ENCODE measurements at regions not wholly inside any gene's neighbourhood (a gene's known extent, or its start where the extent isn't known, plus 50 kb on each side); places are given as distances from the start of the nearest gene placed in this dataset.

- no peaks in the 10 kb centered on the region for H3K27me3 ChIP-seq (ENCODE audit: control insufficient read depth in 1 of 2, insufficient read depth in 2 of 2, low read length in 2 of 2)
Observed at GRCh38 chr20:7656687-7657467, 283.4 kb downstream of the HAO1 start.

DNA sequence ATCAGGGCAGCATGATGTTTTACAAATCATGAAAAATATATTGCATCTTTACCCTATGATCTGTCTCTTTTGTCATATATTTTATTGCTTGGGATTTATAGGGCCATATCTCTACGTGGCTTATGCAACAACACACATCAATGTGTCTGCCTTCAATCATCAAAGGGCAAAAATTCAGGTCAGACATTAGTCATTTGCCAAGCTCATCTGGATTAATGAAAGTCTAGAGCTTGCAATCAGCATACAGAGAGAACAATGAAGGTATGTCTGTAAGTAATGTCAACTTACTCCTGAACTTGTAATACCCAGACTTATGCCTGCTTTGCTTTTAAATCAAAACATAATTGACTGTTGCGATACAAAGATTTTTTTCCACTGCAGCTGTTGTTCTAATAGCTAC, 282.7 kb downstream of the HAO1 start:
- H3K9ac ChIP-seq (ENCODE audit: low read length) = no peak overlapping the region
- H3K27ac ChIP-seq (ENCODE audit: low read depth, low read length) = no peak overlapping the region
- no peaks in the 10 kb centered on the region for H3K27me3 ChIP-seq (ENCODE audit: control insufficient read depth in 1 of 2, insufficient read depth in 2 of 2, low read length in 2 of 2)
- H3K36me3 ChIP-seq (ENCODE audit: insufficient read depth, low read length) = no peaks in the 10 kb centered on the region
- H3K4me1 ChIP-seq (ENCODE audit: insufficient read depth, low read length) = peaks cover 9% of the 10 kb centered on the region
- H3K4me3 ChIP-seq (ENCODE audit: low read depth in 1 of 2, low read length in 2 of 2) = no peak overlapping the region
- H3K9me3 ChIP-seq (ENCODE audit: low read length) = no peaks in the 10 kb centered on the region

More at GRCh38 chr20:7656687-7657467, 283.4 kb downstream of the HAO1 start:
- no peaks in the 10 kb centered on the region for H3K36me3 ChIP-seq (ENCODE audit: insufficient read depth, low read length)
- no peak overlapping the region for H3K9ac ChIP-seq (ENCODE audit: low read length)
- no peaks in the 10 kb centered on the region for H3K9me3 ChIP-seq (ENCODE audit: low read length)
- no peak overlapping the region for H3K4me3 ChIP-seq (ENCODE audit: low read depth in 1 of 2, low read length in 2 of 2)
- peaks cover 9% of the 10 kb centered on the region for H3K4me1 ChIP-seq (ENCODE audit: insufficient read depth, low read length)
- no peak overlapping the region for H3K27ac ChIP-seq (ENCODE audit: low read depth, low read length)

GRCh38 chr20:7660165-7660564, 280.1 kb downstream of the HAO1 start:
- peaks cover 9% of the 10 kb centered on the region for H3K4me1 ChIP-seq (ENCODE audit: insufficient read depth, low read length)
- no peak overlapping the region for H3K9ac ChIP-seq (ENCODE audit: low read length)
- no peaks in the 10 kb centered on the region for H3K27me3 ChIP-seq (ENCODE audit: control insufficient read depth in 1 of 2, insufficient read depth in 2 of 2, low read length in 2 of 2)
- no peaks in the 10 kb centered on the region for H3K9me3 ChIP-seq (ENCODE audit: low read length)
- H3K27ac ChIP-seq (ENCODE audit: low read depth, low read length) = no peak overlapping the region
- no peaks in the 10 kb centered on the region for H3K36me3 ChIP-seq (ENCODE audit: insufficient read depth, low read length)
- H3K4me3 ChIP-seq (ENCODE audit: low read depth in 1 of 2, low read length in 2 of 2) = no peak overlapping the region

DNA sequence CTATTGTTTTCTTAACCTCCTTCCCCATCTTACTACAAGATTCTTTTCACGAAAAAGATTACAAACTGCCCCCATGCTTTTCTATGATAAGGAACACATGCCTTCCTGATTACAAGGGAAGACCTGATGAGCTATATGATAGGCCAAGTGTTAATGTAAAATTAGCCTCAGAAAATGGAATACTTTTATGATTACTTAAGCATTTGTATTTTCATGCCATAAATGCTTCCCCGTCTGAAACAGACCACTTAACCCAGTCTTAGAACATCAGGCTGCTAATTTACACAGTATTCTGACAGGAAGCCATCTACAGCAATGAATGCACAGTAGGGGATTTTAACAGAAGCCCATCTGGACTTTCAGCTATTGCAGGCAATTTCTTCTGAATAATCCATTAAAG, 274.9 kb downstream of the HAO1 start:
- Histone ChIP-seq H3K4me1 (ENCODE audit: insufficient read depth, low read length) (no peaks in the 10 kb centered on the region), H3K4me3 (ENCODE audit: low read depth in 1 of 2, low read length in 2 of 2) (no peak overlapping the region), H3K36me3 (ENCODE audit: insufficient read depth, low read length) (no peaks in the 10 kb centered on the region), H3K27me3 (ENCODE audit: control insufficient read depth in 1 of 2, insufficient read depth in 2 of 2, low read length in 2 of 2) (no peaks in the 10 kb centered on the region), H3K27ac (ENCODE audit: low read depth, low read length) (no peak overlapping the region), H3K9ac (ENCODE audit: low read length) (no peak overlapping the region), H3K9me3 (ENCODE audit: low read length) (no peaks in the 10 kb centered on the region)

DNA sequence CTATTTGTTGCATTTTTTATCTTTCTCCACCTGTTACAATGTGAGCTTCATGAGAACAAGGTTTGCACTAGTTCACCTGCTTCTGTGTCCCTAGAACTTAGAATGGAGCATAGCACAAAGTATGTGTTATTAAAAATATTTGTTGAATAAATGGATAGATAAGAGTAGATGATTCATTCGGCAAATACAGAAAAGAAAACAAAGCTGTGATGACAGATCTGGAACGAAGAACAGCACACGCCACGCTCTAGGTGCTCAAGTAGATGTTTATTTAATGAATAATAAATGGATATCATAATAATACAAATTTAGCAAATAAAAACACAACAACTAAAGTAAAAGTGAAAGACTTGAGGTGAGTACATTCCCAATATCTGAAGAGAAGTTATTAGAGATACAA, 273.1 kb downstream of the HAO1 start:
- no peak overlapping the region for H3K4me3 ChIP-seq (ENCODE audit: low read depth in 1 of 2, low read length in 2 of 2)
- no peaks in the 10 kb centered on the region for H3K4me1 ChIP-seq (ENCODE audit: insufficient read depth, low read length)
- H3K9me3 ChIP-seq (ENCODE audit: low read length) = no peaks in the 10 kb centered on the region
- H3K9ac ChIP-seq (ENCODE audit: low read length) = no peak overlapping the region
- no peaks in the 10 kb centered on the region for H3K36me3 ChIP-seq (ENCODE audit: insufficient read depth, low read length)
- H3K27me3 ChIP-seq (ENCODE audit: control insufficient read depth in 1 of 2, insufficient read depth in 2 of 2, low read length in 2 of 2) = no peaks in the 10 kb centered on the region
- no peak overlapping the region for H3K27ac ChIP-seq (ENCODE audit: low read depth, low read length)

GRCh38 chr20:7672571-7672970, 267.7 kb downstream of the HAO1 start:
- H3K36me3 ChIP-seq (ENCODE audit: insufficient read depth, low read length) = no peaks in the 10 kb centered on the region
- H3K4me3 ChIP-seq (ENCODE audit: low read depth in 1 of 2, low read length in 2 of 2) = no peak overlapping the region
- no peak overlapping the region for H3K27ac ChIP-seq (ENCODE audit: low read depth, low read length)
- no peaks in the 10 kb centered on the region for H3K9me3 ChIP-seq (ENCODE audit: low read length)
- H3K4me1 ChIP-seq (ENCODE audit: insufficient read depth, low read length) = no peaks in the 10 kb centered on the region
- no peaks in the 10 kb centered on the region for H3K27me3 ChIP-seq (ENCODE audit: control insufficient read depth in 1 of 2, insufficient read depth in 2 of 2, low read length in 2 of 2)
- no peak overlapping the region for H3K9ac ChIP-seq (ENCODE audit: low read length)

GRCh38 chr20:7673841-7674240, 266.4 kb downstream of the HAO1 start:
- H3K4me1 ChIP-seq (ENCODE audit: insufficient read depth, low read length) = no peaks in the 10 kb centered on the region
- H3K9me3 ChIP-seq (ENCODE audit: low read length) = no peaks in the 10 kb centered on the region
- no peaks in the 10 kb centered on the region for H3K27me3 ChIP-seq (ENCODE audit: control insufficient read depth in 1 of 2, insufficient read depth in 2 of 2, low read length in 2 of 2)
- no peak overlapping the region for H3K27ac ChIP-seq (ENCODE audit: low read depth, low read length)
- H3K36me3 ChIP-seq (ENCODE audit: insufficient read depth, low read length) = no peaks in the 10 kb centered on the region
- H3K9ac ChIP-seq (ENCODE audit: low read length) = no peak overlapping the region
- no peak overlapping the region for H3K4me3 ChIP-seq (ENCODE audit: low read depth in 1 of 2, low read length in 2 of 2)

- no peaks in the 10 kb centered on the region for H3K27me3 ChIP-seq (ENCODE audit: control insufficient read depth in 1 of 2, insufficient read depth in 2 of 2, low read length in 2 of 2)
- H3K4me1 ChIP-seq (ENCODE audit: insufficient read depth, low read length) = no peaks in the 10 kb centered on the region
Observed at GRCh38 chr20:7682916-7683315, 257.3 kb downstream of the HAO1 start.

GRCh38 chr20:7687065-7687464, 253.2 kb downstream of the HAO1 start:
- Histone ChIP-seq H3K36me3 (ENCODE audit: insufficient read depth, low read length) (no peaks in the 10 kb centered on the region), H3K27ac (ENCODE audit: low read depth, low read length) (no peak overlapping the region), H3K9ac (ENCODE audit: low read length) (no peak overlapping the region), H3K27me3 (ENCODE audit: control insufficient read depth in 1 of 2, insufficient read depth in 2 of 2, low read length in 2 of 2) (no peaks in the 10 kb centered on the region), H3K4me1 (ENCODE audit: insufficient read depth, low read length) (no peaks in the 10 kb centered on the region), H3K9me3 (ENCODE audit: low read length) (no peaks in the 10 kb centered on the region), H3K4me3 (ENCODE audit: low read depth in 1 of 2, low read length in 2 of 2) (no peak overlapping the region)

More at GRCh38 chr20:7682916-7683315, 257.3 kb downstream of the HAO1 start:
- H3K27ac ChIP-seq (ENCODE audit: low read depth, low read length) = no peak overlapping the region
- H3K9ac ChIP-seq (ENCODE audit: low read length) = no peak overlapping the region
- H3K4me3 ChIP-seq (ENCODE audit: low read depth in 1 of 2, low read length in 2 of 2) = no peak overlapping the region
- no peaks in the 10 kb centered on the region for H3K36me3 ChIP-seq (ENCODE audit: insufficient read depth, low read length)
- no peaks in the 10 kb centered on the region for H3K9me3 ChIP-seq (ENCODE audit: low read length)

- Histone ChIP-seq H3K9ac (ENCODE audit: low read length) (no peak overlapping the region), H3K4me3 (ENCODE audit: low read depth in 1 of 2, low read length in 2 of 2) (no peak overlapping the region), H3K27ac (ENCODE audit: low read depth, low read length) (no peak overlapping the region), H3K36me3 (ENCODE audit: insufficient read depth, low read length) (no peaks in the 10 kb centered on the region), H3K9me3 (ENCODE audit: low read length) (no peaks in the 10 kb centered on the region), H3K4me1 (ENCODE audit: insufficient read depth, low read length) (no peaks in the 10 kb centered on the region), H3K27me3 (ENCODE audit: control insufficient read depth in 1 of 2, insufficient read depth in 2 of 2, low read length in 2 of 2) (no peaks in the 10 kb centered on the region)
Observed at GRCh38 chr20:7689151-7689550, 251.1 kb downstream of the HAO1 start.

GRCh38 chr20:7691647-7692269, 248.5 kb downstream of the HAO1 start:
- no peaks in the 10 kb centered on the region for H3K9me3 ChIP-seq (ENCODE audit: low read length)
- no peak overlapping the region for H3K4me3 ChIP-seq (ENCODE audit: low read depth in 1 of 2, low read length in 2 of 2)
- no peak overlapping the region for H3K27ac ChIP-seq (ENCODE audit: low read depth, low read length)
- no peak overlapping the region for H3K9ac ChIP-seq (ENCODE audit: low read length)
- H3K4me1 ChIP-seq (ENCODE audit: insufficient read depth, low read length) = peaks cover 13% of the 10 kb centered on the region
- no peaks in the 10 kb centered on the region for H3K27me3 ChIP-seq (ENCODE audit: control insufficient read depth in 1 of 2, insufficient read depth in 2 of 2, low read length in 2 of 2)
- H3K36me3 ChIP-seq (ENCODE audit: insufficient read depth, low read length) = no peaks in the 10 kb centered on the region

DNA sequence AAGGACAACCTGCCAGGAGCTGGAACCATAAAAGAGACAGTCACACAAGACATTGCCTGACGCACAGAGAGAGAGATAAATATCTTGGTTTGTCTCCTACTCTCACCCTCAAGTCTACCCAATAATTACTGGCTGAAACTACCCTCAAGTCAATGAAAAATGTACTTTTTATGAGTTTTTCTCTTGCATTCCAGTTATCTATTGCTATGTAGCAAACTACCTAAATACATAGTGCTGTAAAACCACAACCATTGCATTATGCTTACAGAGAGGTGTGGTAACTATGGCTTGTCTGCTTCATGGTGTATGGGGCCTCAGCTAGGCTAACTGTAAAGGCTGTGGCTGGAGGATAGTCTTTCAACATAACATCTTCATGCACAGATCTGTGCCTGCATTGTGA, 247.8 kb downstream of the HAO1 start:
- no peaks in the 10 kb centered on the region for H3K9me3 ChIP-seq (ENCODE audit: low read length)
- H3K36me3 ChIP-seq (ENCODE audit: insufficient read depth, low read length) = no peaks in the 10 kb centered on the region
- peaks cover 13% of the 10 kb centered on the region for H3K4me1 ChIP-seq (ENCODE audit: insufficient read depth, low read length)
- H3K9ac ChIP-seq (ENCODE audit: low read length) = no peak overlapping the region
- no peaks in the 10 kb centered on the region for H3K27me3 ChIP-seq (ENCODE audit: control insufficient read depth in 1 of 2, insufficient read depth in 2 of 2, low read length in 2 of 2)
- H3K27ac ChIP-seq (ENCODE audit: low read depth, low read length) = no peak overlapping the region
- no peak overlapping the region for H3K4me3 ChIP-seq (ENCODE audit: low read depth in 1 of 2, low read length in 2 of 2)

All from muscle layer of colon (tissue), 2 donors.